ENCODE measurements at regions not wholly inside any gene's neighbourhood (a gene's known extent, or its start where the extent isn't known, plus 50 kb on each side); places are given as distances from the start of the nearest gene placed in this dataset.

DNA sequence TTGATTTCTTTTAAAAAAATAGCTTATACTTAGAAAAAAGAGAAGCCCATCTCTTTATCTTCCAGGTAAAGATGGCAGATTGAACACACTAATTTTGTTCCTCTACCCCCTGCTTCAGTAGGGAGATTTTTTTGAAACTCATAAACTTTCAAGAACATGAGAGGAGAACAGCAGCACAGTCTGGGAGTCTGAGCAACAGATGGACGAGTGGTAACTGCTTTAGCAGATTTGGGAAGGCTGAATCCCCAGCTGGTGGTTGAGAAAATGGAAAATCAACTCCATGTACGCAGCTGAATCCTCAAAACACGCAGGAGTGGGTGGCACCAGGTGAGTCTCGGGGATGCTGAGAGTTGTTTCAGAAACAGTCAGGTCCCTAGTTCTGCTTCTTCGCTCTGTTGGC is 114.6 kb upstream of the CTBP2 start:
- no peaks in the 10 kb centered on the region for H3K79me2 ChIP-seq (ENCODE audit: control insufficient read depth, insufficient read depth, low read length)
- no peak for DNase-seq (ENCODE audit: low read depth, low spot score)
- no peaks in the 10 kb centered on the region for H3K27me3 ChIP-seq (ENCODE audit: control insufficient read depth, extremely low read depth, insufficient read depth, low read length)
- H3K9ac ChIP-seq (ENCODE audit: control insufficient read depth, extremely low read depth, insufficient read depth, low read length), result no peak overlapping the region
- no peaks in the 10 kb centered on the region for H3K9me1 ChIP-seq (ENCODE audit: control insufficient read depth, extremely low read depth, insufficient read depth, low read length)
- peaks cover 2% of the 10 kb centered on the region for H3K4me1 ChIP-seq (ENCODE audit: control insufficient read depth, extremely low read depth, insufficient read depth, low read length)
- dilution Hi-C loops (cut with MboI; ENCODE audit: extremely low pct_ligation_motif_present, low sequenced_read_pairs), result no loop called here
- H3K9me3 ChIP-seq (ENCODE audit: control insufficient read depth, low read depth, low read length), result no peaks in the 10 kb centered on the region
- no peak for FAIRE-seq
- H4K20me1 ChIP-seq (ENCODE audit: control insufficient read depth, extremely low read depth, insufficient read depth, low read length), result no peaks in the 10 kb centered on the region
- H3K27ac ChIP-seq (ENCODE audit: control insufficient read depth, insufficient read depth, low read length), result no peak overlapping the region
- no peak for TF ChIP-seq EZH2 (IDR thresholded peaks at IDR 0.05; ENCODE audit: low read length)
- no peak for TF ChIP-seq CTCF (optimal IDR thresholded peaks at IDR 0.05 in 1 of 3, IDR thresholded peaks at IDR 0.05 in 1 of 3, conservative IDR thresholded peaks at IDR 0.05 in 1 of 3; ENCODE audit: extremely low read depth in 1 of 3, insufficient read depth in 2 of 3, low read length in 3 of 3)
- no peak overlapping the region for H2AFZ ChIP-seq (ENCODE audit: control insufficient read depth, low read length)
- no peaks in the 10 kb centered on the region for H3K36me3 ChIP-seq (ENCODE audit: control insufficient read depth in 2 of 2, extremely low read depth in 1 of 2, insufficient read depth in 2 of 2, low read length in 2 of 2)
- H3K4me2 ChIP-seq (ENCODE audit: control insufficient read depth, extremely low read depth, insufficient read depth, low read depth, low read length), result no peak overlapping the region
- H3K4me3 ChIP-seq (ENCODE audit: control insufficient read depth in 2 of 3, extremely low read depth in 1 of 3, insufficient read depth in 2 of 3, low read depth in 1 of 3, low read length in 3 of 3), result no peak overlapping the region

GRCh38 chr10:125273023-125273422 is 112.7 kb upstream of the CTBP2 start:
- no peak for FAIRE-seq
- Histone ChIP-seq H3K79me2 (ENCODE audit: control insufficient read depth, insufficient read depth, low read length) (no peaks in the 10 kb centered on the region), H3K9me1 (ENCODE audit: control insufficient read depth, extremely low read depth, insufficient read depth, low read length) (no peaks in the 10 kb centered on the region), H3K36me3 (ENCODE audit: control insufficient read depth in 2 of 2, extremely low read depth in 1 of 2, insufficient read depth in 2 of 2, low read length in 2 of 2) (no peaks in the 10 kb centered on the region), H3K27ac (ENCODE audit: control insufficient read depth, insufficient read depth, low read length) (no peak overlapping the region), H3K4me3 (ENCODE audit: control insufficient read depth in 2 of 3, extremely low read depth in 1 of 3, insufficient read depth in 2 of 3, low read depth in 1 of 3, low read length in 3 of 3) (no peak overlapping the region), H3K4me1 (ENCODE audit: control insufficient read depth, extremely low read depth, insufficient read depth, low read length) (peaks cover 9% of the 10 kb centered on the region), H2AFZ (ENCODE audit: control insufficient read depth, low read length) (no peak overlapping the region), H3K9ac (ENCODE audit: control insufficient read depth, extremely low read depth, insufficient read depth, low read length) (no peak overlapping the region), H3K27me3 (ENCODE audit: control insufficient read depth, extremely low read depth, insufficient read depth, low read length) (no peaks in the 10 kb centered on the region), H3K4me2 (ENCODE audit: control insufficient read depth, extremely low read depth, insufficient read depth, low read depth, low read length) (no peak overlapping the region), H3K9me3 (ENCODE audit: control insufficient read depth, low read depth, low read length) (no peaks in the 10 kb centered on the region), H4K20me1 (ENCODE audit: control insufficient read depth, extremely low read depth, insufficient read depth, low read length) (no peaks in the 10 kb centered on the region)
- TF ChIP-seq CTCF (optimal IDR thresholded peaks at IDR 0.05 in 1 of 3, IDR thresholded peaks at IDR 0.05 in 1 of 3, conservative IDR thresholded peaks at IDR 0.05 in 1 of 3; ENCODE audit: extremely low read depth in 1 of 3, insufficient read depth in 2 of 3, low read length in 3 of 3), result no peak
- no peak for TF ChIP-seq EZH2 (IDR thresholded peaks at IDR 0.05; ENCODE audit: low read length)
- dilution Hi-C loops (cut with MboI; ENCODE audit: extremely low pct_ligation_motif_present, low sequenced_read_pairs), result no loop called here
- no peak for DNase-seq (ENCODE audit: low read depth, low spot score)

Measured in keratinocyte (primary cell).